ENCODE measurements at regions not wholly inside any gene's neighbourhood (a gene's known extent, or its start where the extent isn't known, plus 50 kb on each side); places are given as distances from the start of the nearest gene placed in this dataset.

- no peak for TF ChIP-seq ZBTB33 (IDR thresholded peaks at IDR 0.05; ENCODE audit: borderline replicate concordance, low read depth)
- no peak for TF ChIP-seq TCF12 (IDR thresholded peaks at IDR 0.05)
- TF ChIP-seq RCOR1 (IDR thresholded peaks at IDR 0.05; ENCODE audit: low read length): no peak
- no peak for TF ChIP-seq NRF1 (IDR thresholded peaks at IDR 0.05; ENCODE audit: low read depth, low read length)
- no peak for TF ChIP-seq REST (IDR thresholded peaks at IDR 0.05; ENCODE audit: low read depth, low read length)
- no peak for TF ChIP-seq FOXJ3 (CRISPR knock-in tag; IDR thresholded peaks at IDR 0.05)
- no peak for TF ChIP-seq SIN3A (IDR thresholded peaks at IDR 0.05; ENCODE audit: borderline replicate concordance, low read depth, low read length)
Observed at GRCh38 chr7:94760446-94761100, 104.6 kb upstream of the SGCE start (continued).

GRCh38 chr7:94761451-94761850 is 105.5 kb upstream of the SGCE start:
- Histone ChIP-seq H3K4me1 (ENCODE audit: control insufficient read depth in 1 of 2, insufficient read depth in 2 of 2, low read depth in 1 of 2, low read length in 1 of 2) (peaks cover 0 to 4% of the 10 kb centered on the region in 2 experiments; a peak in 1 of 4 replicates), H3K36me3 (replicated peaks in 1 of 2; ENCODE audit: control insufficient read depth in 1 of 2, insufficient read depth in 2 of 2, low read length in 1 of 2) (no peaks in the 10 kb centered on the region), H3K4me2 (no peak overlapping the region), H4K20me1 (ENCODE audit: insufficient read depth) (no peaks in the 10 kb centered on the region), H3K27ac (ENCODE audit: low read depth in 2 of 2, low read length in 1 of 2) (no peak overlapping the region), H3K9me2 (no peaks in the 10 kb centered on the region), H3K9ac (no peak overlapping the region), H3F3A (replicated peaks; ENCODE audit: insufficient read depth) (no peaks in the 10 kb centered on the region), H3K27me3 (ENCODE audit: insufficient read depth) (no peaks in the 10 kb centered on the region), H3K4me3 (ENCODE audit: low read depth in 2 of 2, low read length in 1 of 2) (no peak overlapping the region), H3K9me3 (no peaks in the 10 kb centered on the region), H2AFZ (ENCODE audit: low read depth) (no peak overlapping the region), H3K79me2 (ENCODE audit: insufficient read depth) (no peaks in the 10 kb centered on the region)
- ChIA-PET POLR2A (no interaction called here), CTCF (no interaction called here)
- DNase-seq: no peak
- TF ChIP-seq RXRA (IDR thresholded peaks at IDR 0.05; ENCODE audit: borderline replicate concordance, low read depth): no peak
- TF ChIP-seq USF2 (IDR thresholded peaks at IDR 0.05; ENCODE audit: borderline replicate concordance, low read depth, low read length): no peak
- no peak for TF ChIP-seq ZBTB33 (IDR thresholded peaks at IDR 0.05; ENCODE audit: borderline replicate concordance, low read depth)
- TF ChIP-seq TCF12 (IDR thresholded peaks at IDR 0.05): no peak
- no peak for TF ChIP-seq CHD2 (IDR thresholded peaks at IDR 0.05; ENCODE audit: low read length, partially characterized antibody)
- no peak for TF ChIP-seq PBX3 (IDR thresholded peaks at IDR 0.05)
- no peak for TF ChIP-seq TEAD4 (IDR thresholded peaks at IDR 0.05; ENCODE audit: borderline replicate concordance, insufficient read depth)
- no peak for TF ChIP-seq MAX (IDR thresholded peaks at IDR 0.05; ENCODE audit: low read depth)
- no peak for TF ChIP-seq POLR2AphosphoS5 (IDR thresholded peaks at IDR 0.05; ENCODE audit: low read depth, low read length)
- TF ChIP-seq JUND (IDR thresholded peaks at IDR 0.05): no peak
- no peak for TF ChIP-seq MEF2A (IDR thresholded peaks at IDR 0.05; ENCODE audit: borderline replicate concordance, low read depth)
- no peak for TF ChIP-seq EZH2phosphoT487 (IDR thresholded peaks at IDR 0.05; ENCODE audit: borderline replicate concordance, low read depth)
- TF ChIP-seq ELF1 (IDR thresholded peaks at IDR 0.05): no peak
